Ovary (tissue), 3 donors: ENCODE measurements at regions not wholly inside any gene's neighbourhood (a gene's known extent, or its start where the extent isn't known, plus 50 kb on each side); places are given as distances from the start of the nearest gene placed in this dataset.

Source experiments
- EP300 ChIP-seq: sonication (generic); formaldehyde crosslinking; IDR thresholded peaks from one replicate; pipeline ENCODE4 v1.6.1; 2017; ENCODE audit warnings: antibody characterized with exemption
- TF ChIP-seq, protein P1 (sequence below), 3 donors: fragments of 450-650 bp in 2 of 3; fragments of 200-600 bp in 1 of 3; IDR thresholded peaks; one replicate each; pipeline versions ENCODE4 v1.5.1 to v1.8.0; 2016 to 2022; ENCODE audit warnings: antibody characterized with exemption in 3 of 3, mild to moderate bottlenecking in 1 of 3
- donor health status: DM: no; HTN: no; CAD: no.

DNA sequence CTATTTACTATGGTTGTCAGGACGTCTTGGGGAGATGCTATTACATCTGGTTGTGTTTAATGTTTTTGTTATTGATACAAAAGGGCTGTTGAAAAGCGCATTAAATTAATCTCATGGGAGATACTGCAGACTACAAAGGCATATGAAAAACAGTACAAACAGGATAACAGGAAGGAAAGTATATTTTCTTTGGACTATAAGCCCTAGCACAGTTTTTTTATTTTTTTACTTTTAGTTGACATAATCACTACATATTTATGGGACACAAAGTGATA, 341.3 kb downstream of the ARL4A start:
- TF ChIP-seq EP300: no peak
- TF ChIP-seq, protein P1, sequence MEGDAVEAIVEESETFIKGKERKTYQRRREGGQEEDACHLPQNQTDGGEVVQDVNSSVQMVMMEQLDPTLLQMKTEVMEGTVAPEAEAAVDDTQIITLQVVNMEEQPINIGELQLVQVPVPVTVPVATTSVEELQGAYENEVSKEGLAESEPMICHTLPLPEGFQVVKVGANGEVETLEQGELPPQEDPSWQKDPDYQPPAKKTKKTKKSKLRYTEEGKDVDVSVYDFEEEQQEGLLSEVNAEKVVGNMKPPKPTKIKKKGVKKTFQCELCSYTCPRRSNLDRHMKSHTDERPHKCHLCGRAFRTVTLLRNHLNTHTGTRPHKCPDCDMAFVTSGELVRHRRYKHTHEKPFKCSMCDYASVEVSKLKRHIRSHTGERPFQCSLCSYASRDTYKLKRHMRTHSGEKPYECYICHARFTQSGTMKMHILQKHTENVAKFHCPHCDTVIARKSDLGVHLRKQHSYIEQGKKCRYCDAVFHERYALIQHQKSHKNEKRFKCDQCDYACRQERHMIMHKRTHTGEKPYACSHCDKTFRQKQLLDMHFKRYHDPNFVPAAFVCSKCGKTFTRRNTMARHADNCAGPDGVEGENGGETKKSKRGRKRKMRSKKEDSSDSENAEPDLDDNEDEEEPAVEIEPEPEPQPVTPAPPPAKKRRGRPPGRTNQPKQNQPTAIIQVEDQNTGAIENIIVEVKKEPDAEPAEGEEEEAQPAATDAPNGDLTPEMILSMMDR (IDR thresholded peaks at IDR 0.05): no peak
